ENCODE measurements at regions not wholly inside any gene's neighbourhood (a gene's known extent, or its start where the extent isn't known, plus 50 kb on each side); places are given as distances from the start of the nearest gene placed in this dataset.
A peak's percentile ranks its signal among the peaks of the same experiment; 100 is the strongest.

- no peaks in the 10 kb centered on the region for H3K9me3 ChIP-seq
- intact Hi-C loops (cut with DNase I) = no loop called here
- peak overlapping the region in 1 of 2 donors; percentile 83 for H3K27ac ChIP-seq
- H3K4me3 ChIP-seq = no peak overlapping the region
- no peak for TF ChIP-seq CTCF (IDR thresholded peaks at IDR 0.05)
- DNase-seq (no peak), ATAC-seq (no peak)
- H3K36me3 ChIP-seq = no peaks in the 10 kb centered on the region
- peaks cover 32 to 54% of the 10 kb centered on the region in 2 donors for H3K4me1 ChIP-seq
- H3K27me3 ChIP-seq = no peaks in the 10 kb centered on the region
Measured at GRCh38 chr14:22429546-22430294, 159.3 kb downstream of the DAD1 start.

GRCh38 chr14:22428700-22429291, 160.2 kb downstream of the DAD1 start:
- intact Hi-C loops (cut with DNase I) = no loop called here
- no peak for TF ChIP-seq CTCF (IDR thresholded peaks at IDR 0.05)
- Histone ChIP-seq H3K36me3 (no peaks in the 10 kb centered on the region), H3K4me3 (no peak overlapping the region), H3K9me3 (no peaks in the 10 kb centered on the region), H3K27ac (peak overlapping the region; percentile 67 to 83), H3K27me3 (no peaks in the 10 kb centered on the region), H3K4me1 (peaks cover 32 to 54% of the 10 kb centered on the region in 2 donors)
- DNase-seq = peak in 1 of 4 donors; percentile 25
- peak; percentile 29 for ATAC-seq

- DNase-seq (peak in 2 of 4 donors; percentile 63 to 68), ATAC-seq (peak; percentile 68)
- Histone ChIP-seq H3K4me1 (peaks cover 27 to 47% of the 10 kb centered on the region in 2 donors), H3K9me3 (no peaks in the 10 kb centered on the region), H3K27me3 (no peaks in the 10 kb centered on the region), H3K27ac (peak overlapping the region; percentile 67 to 83), H3K4me3 (peak overlapping the region in 1 of 2 donors; percentile 11), H3K36me3 (no peaks in the 10 kb centered on the region)
- no peak for TF ChIP-seq CTCF (IDR thresholded peaks at IDR 0.05)
- intact Hi-C loops (cut with DNase I) = no loop called here
Measured at GRCh38 chr14:22427771-22428231, 161.2 kb downstream of the DAD1 start.

- ATAC-seq (no peak), DNase-seq (no peak)
- Histone ChIP-seq H3K4me3 (no peak overlapping the region), H3K27me3 (no peaks in the 10 kb centered on the region), H3K27ac (peak overlapping the region in 1 of 2 donors; percentile 83), H3K9me3 (no peaks in the 10 kb centered on the region), H3K36me3 (no peaks in the 10 kb centered on the region), H3K4me1 (peaks cover 17 to 37% of the 10 kb centered on the region in 2 donors)
- intact Hi-C loops (cut with DNase I) = no loop called here
- TF ChIP-seq CTCF (IDR thresholded peaks at IDR 0.05) = no peak
Measured at GRCh38 chr14:22426711-22427110, 162.3 kb downstream of the DAD1 start.

GRCh38 chr14:22423958-22424357, 165.1 kb downstream of the DAD1 start:
- H3K27me3 ChIP-seq = no peaks in the 10 kb centered on the region
- H3K9me3 ChIP-seq = no peaks in the 10 kb centered on the region
- no peak overlapping the region for H3K4me3 ChIP-seq
- no peak overlapping the region for H3K27ac ChIP-seq
- H3K4me1 ChIP-seq = peaks cover 14 to 33% of the 10 kb centered on the region in 2 donors
- TF ChIP-seq CTCF (IDR thresholded peaks at IDR 0.05) = no peak
- no peak for DNase-seq
- no peak for ATAC-seq
- intact Hi-C loops (cut with DNase I) = no loop called here
- H3K36me3 ChIP-seq = no peaks in the 10 kb centered on the region

Measured in left lung (tissue), 4 donors.